Stimulated activated CD4-positive, alpha-beta T cell treated with anti-CD3 and anti-CD28 coated beads, Interleukin-4, amount 100 ng/mL, for 1 hour (primary cell): ENCODE measurements at regions not wholly inside any gene's neighbourhood (a gene's known extent, or its start where the extent isn't known, plus 50 kb on each side); places are given as distances from the start of the nearest gene placed in this dataset.
"Not testable (repeated sequence)": the region's sequence is repeated elsewhere in the genome, so short reads cannot be mapped to it uniquely, and the experiment has no call there.

ENCODE experiments used
- DNase-seq: peaks from one replicate; pipeline ENCODE4 v3.0.0-alpha.2; 2020

- DNase-seq = no peak
These were observed 284.6 kb downstream of the BCAT1 start for GRCh38 chr12:24664161-24664880.

- no peak for DNase-seq
These were observed 287.2 kb downstream of the BCAT1 start for GRCh38 chr12:24661657-24662096.

- no peak for DNase-seq
These were observed 289.9 kb downstream of the BCAT1 start for GRCh38 chr12:24659016-24659415.

- not testable (repeated sequence) for DNase-seq
These were observed 294.6 kb downstream of the BCAT1 start for GRCh38 chr12:24654344-24654743.

- no peak for DNase-seq
These were observed 299.3 kb downstream of the BCAT1 start for GRCh38 chr12:24649634-24650033.

- DNase-seq = no peak
These were observed 299.7 kb downstream of the BCAT1 start for GRCh38 chr12:24649209-24649608.

- DNase-seq = no peak
These were observed 303.6 kb downstream of the BCAT1 start for GRCh38 chr12:24645254-24645653.

- DNase-seq = no peak
These were observed 305.5 kb downstream of the BCAT1 start for GRCh38 chr12:24643120-24644119.

GRCh38 chr12:24639641-24640040 lies 309.3 kb downstream of the BCAT1 start:
- DNase-seq = no peak

GRCh38 chr12:24632466-24632865 lies 316.4 kb downstream of the BCAT1 start:
- DNase-seq = no peak

GRCh38 chr12:24631676-24632426 lies 317.1 kb downstream of the BCAT1 start:
- no peak for DNase-seq

GRCh38 chr12:24630856-24631255 lies 318.0 kb downstream of the BCAT1 start:
- DNase-seq = no peak

GRCh38 chr12:24630446-24630845 lies 318.5 kb downstream of the BCAT1 start:
- no peak for DNase-seq

- DNase-seq = no peak
These were observed 323.8 kb downstream of the BCAT1 start for GRCh38 chr12:24625103-24625502.

- DNase-seq = not testable (repeated sequence)
These were observed 328.9 kb downstream of the BCAT1 start for GRCh38 chr12:24619954-24620353.

- DNase-seq = no peak
These were observed 331.4 kb downstream of the BCAT1 start for GRCh38 chr12:24617471-24617870.

GRCh38 chr12:24615967-24616411 lies 332.9 kb downstream of the BCAT1 start:
- DNase-seq = no peak

- no peak for DNase-seq
These were observed 340.1 kb downstream of the BCAT1 start for GRCh38 chr12:24608637-24609285.

- DNase-seq = no peak
These were observed 340.8 kb downstream of the BCAT1 start for GRCh38 chr12:24608108-24608507.

GRCh38 chr12:24605916-24606315 lies 343.0 kb downstream of the BCAT1 start:
- DNase-seq = no peak

- DNase-seq = no peak
These were observed 343.4 kb downstream of the BCAT1 start for GRCh38 chr12:24605466-24605865.

- DNase-seq = no peak
These were observed 345.5 kb downstream of the BCAT1 start for GRCh38 chr12:24603371-24603770.
